Neuronal stem cell (in vitro differentiated cells): ENCODE measurements at regions not wholly inside any gene's neighbourhood (a gene's known extent, or its start where the extent isn't known, plus 50 kb on each side); places are given as distances from the start of the nearest gene placed in this dataset.

Experiments used
- DNase-seq: peaks from one replicate; pipeline ENCODE4 v3.0.0-alpha.2; 2013; ENCODE audit warnings: low spot score
- H2AFZ ChIP-seq: one replicate; pipeline ENCODE4 v1.6.1; 2013; ENCODE audit warnings: mild to moderate bottlenecking, low read length, inconsistent platforms
- H2AK5ac ChIP-seq: 2 replicates; pipeline ENCODE4 v1.6.1; 2013; ENCODE audit warnings: low read depth, mild to moderate bottlenecking, inconsistent platforms, low read length, moderate library complexity, mixed read lengths
- H2BK120ac ChIP-seq: 2 replicates; pipeline ENCODE4 v1.6.1; 2013; ENCODE audit warnings: low read depth, mild to moderate bottlenecking, inconsistent platforms, low read length, moderate library complexity, mixed read lengths
- H2BK12ac ChIP-seq: one replicate; pipeline ENCODE4 v1.6.1; 2013; ENCODE audit warnings: low read length, inconsistent platforms
- H2BK15ac ChIP-seq: 2 replicates; pipeline ENCODE4 v1.6.1; 2013; ENCODE audit warnings: mild to moderate bottlenecking, low read length, inconsistent platforms, mixed read lengths
- H2BK5ac ChIP-seq: one replicate; pipeline ENCODE4 v1.6.1; 2013; ENCODE audit warnings: inconsistent platforms, mild to moderate bottlenecking, low read length, moderate library complexity
- H3K14ac ChIP-seq: one replicate; pipeline ENCODE4 v1.6.1; 2013; ENCODE audit warnings: low read length, inconsistent platforms
- H3K18ac ChIP-seq: 2 replicates; pipeline ENCODE4 v1.6.1; 2013; ENCODE audit warnings: low read length, inconsistent platforms
- H3K23ac ChIP-seq: 2 replicates; pipeline ENCODE4 v1.6.1; 2013; ENCODE audit warnings: low read depth, mild to moderate bottlenecking, mixed read lengths, low read length, inconsistent platforms; ENCODE audit not compliant: poor library complexity
- H3K27ac ChIP-seq: replicated peaks from 3 replicates; pipeline ENCODE4 v1.5.1; 2013; ENCODE audit warnings: low read length, inconsistent platforms
- H3K27me3 ChIP-seq, 3 experiments: 2 replicates each; pipeline ENCODE4 v1.6.1; 2013; ENCODE audit warnings: low read length in 3 of 3, mild to moderate bottlenecking in 2 of 3, inconsistent platforms in 1 of 3, low read depth in 1 of 3, mixed read lengths in 1 of 3, moderate library complexity in 1 of 3; ENCODE audit not compliant: control insufficient read depth in 3 of 3, insufficient read depth in 3 of 3
- H3K36me3 ChIP-seq, 2 donors: replicated peaks in 1 of 2; 2 replicates each; pipeline ENCODE4 v1.6.1; 2013; ENCODE audit warnings: low read length in 2 of 2; ENCODE audit not compliant: control insufficient read depth in 2 of 2, insufficient read depth in 2 of 2
- H3K4ac ChIP-seq: 2 replicates; pipeline ENCODE4 v1.6.1; 2013; ENCODE audit warnings: inconsistent platforms, mild to moderate bottlenecking, low read length, moderate library complexity
- H3K4me1 ChIP-seq, 2 donors: 1 replicate in 1 of 2; 2 replicates in 1 of 2; pipeline ENCODE4 v1.6.1; 2013; ENCODE audit warnings: low read length in 2 of 2, low read depth in 1 of 2; ENCODE audit not compliant: control insufficient read depth in 2 of 2, insufficient read depth in 1 of 2
- H3K4me2 ChIP-seq: one replicate; pipeline ENCODE4 v1.6.1; 2013; ENCODE audit warnings: mild to moderate bottlenecking, low read length, inconsistent platforms; ENCODE audit not compliant: insufficient read depth, poor library complexity, severe bottlenecking
- H3K4me3 ChIP-seq, 2 donors: 2 replicates each; pipeline ENCODE4 v1.5.1; 2013; ENCODE audit warnings: low read length in 2 of 2, mild to moderate bottlenecking in 2 of 2, inconsistent platforms in 1 of 2, moderate library complexity in 1 of 2
- H3K79me1 ChIP-seq: one replicate; pipeline ENCODE4 v1.6.1; 2013; ENCODE audit warnings: low read depth, mild to moderate bottlenecking, inconsistent platforms, low read length, moderate library complexity
- H3K9ac ChIP-seq: one replicate; pipeline ENCODE4 v1.6.1; 2013; ENCODE audit warnings: mild to moderate bottlenecking, low read depth, low read length, inconsistent platforms; ENCODE audit not compliant: poor library complexity
- H3K9me3 ChIP-seq, 2 donors: replicated peaks in 1 of 2; 2 replicates each; pipeline versions ENCODE3 to v1.6.1; 2013; ENCODE audit warnings: low read length in 2 of 2, mild to moderate bottlenecking in 2 of 2, inconsistent platforms in 1 of 2, low read depth in 1 of 2, mixed read lengths in 1 of 2, moderate library complexity in 1 of 2; ENCODE audit not compliant: control insufficient read depth in 2 of 2, insufficient read depth in 1 of 2
- H4K8ac ChIP-seq: one replicate; pipeline ENCODE4 v1.6.1; 2013; ENCODE audit warnings: low read depth, mild to moderate bottlenecking, inconsistent platforms, low read length, moderate library complexity
- H4K91ac ChIP-seq: one replicate; pipeline ENCODE4 v1.6.1; 2013; ENCODE audit warnings: low read length, low read depth, mild to moderate bottlenecking, inconsistent platforms; ENCODE audit not compliant: poor library complexity
- WGBS, 2 donors: extraction: QIAGEN DNeasy Blood & Tissue Kit; methylation state at CpG; one replicate each; pipeline ENCODE4 v1.1.7; 2013; ENCODE audit warnings: missing lambda C conversion rate in 2 of 2, mixed read lengths in 1 of 2; ENCODE audit not compliant: insufficient read length in 2 of 2, insufficient replicate concordance in 1 of 2; ENCODE audit errors: extremely low coverage in 2 of 2; 5-methylcytosine and 5-hydroxymethylcytosine counted together

GRCh38 chr2:226189061-226189460, 610.6 kb downstream of the IRS1 start:
- no peaks in the 10 kb centered on the region for H3K79me1 ChIP-seq
- H3K36me3 ChIP-seq: no peaks in the 10 kb centered on the region
- no peak overlapping the region for H3K4ac ChIP-seq
- H4K8ac ChIP-seq: no peak overlapping the region
- H2BK15ac ChIP-seq: no peak overlapping the region
- no peaks in the 10 kb centered on the region for H3K27me3 ChIP-seq
- no peak overlapping the region for H3K4me3 ChIP-seq
- peaks cover 6 to 14% of the 10 kb centered on the region in 2 donors for H3K4me1 ChIP-seq
- no peak overlapping the region for H3K14ac ChIP-seq
- no peak overlapping the region for H2BK5ac ChIP-seq
- no peak overlapping the region for H3K9ac ChIP-seq
- H3K27ac ChIP-seq: no peak overlapping the region
- no peak overlapping the region for H4K91ac ChIP-seq
- H3K4me2 ChIP-seq: no peak overlapping the region
- DNase-seq: no peak
- no peak overlapping the region for H2AFZ ChIP-seq
- no peak overlapping the region for H2AK5ac ChIP-seq
- peaks cover 0 to 1% of the 10 kb centered on the region in 2 donors for H3K9me3 ChIP-seq
- H2BK12ac ChIP-seq: no peak overlapping the region
- no peak overlapping the region for H3K23ac ChIP-seq
- no CpG with 5 or more reads among the region's 5 CpGs for WGBS, 2 donors
- no peak overlapping the region for H2BK120ac ChIP-seq
- H3K18ac ChIP-seq: no peak overlapping the region

- Histone ChIP-seq H3K14ac (no peak overlapping the region), H2BK15ac (no peak overlapping the region), H3K9ac (no peak overlapping the region), H2BK12ac (no peak overlapping the region), H3K27ac (no peak overlapping the region), H3K4me3 (no peak overlapping the region), H3K4me2 (no peak overlapping the region), H4K8ac (no peak overlapping the region), H3K23ac (no peak overlapping the region), H3K4ac (no peak overlapping the region), H2BK120ac (no peak overlapping the region), H3K27me3 (no peaks in the 10 kb centered on the region), H4K91ac (no peak overlapping the region), H2AFZ (peak overlapping the region; percentile 51), H3K9me3 (peaks cover 0 to 1% of the 10 kb centered on the region in 2 donors), H3K79me1 (no peaks in the 10 kb centered on the region), H2BK5ac (no peak overlapping the region), H3K18ac (no peak overlapping the region), H2AK5ac (no peak overlapping the region), H3K4me1 (peaks cover 6 to 14% of the 10 kb centered on the region in 2 donors), H3K36me3 (no peaks in the 10 kb centered on the region)
- DNase-seq: no peak
- WGBS, 2 donors: no CpG with 5 or more reads among the region's 2 CpGs
These were observed 612.0 kb downstream of the IRS1 start for GRCh38 chr2:226187616-226188015.

- Histone ChIP-seq H2BK5ac (no peak overlapping the region), H3K79me1 (no peaks in the 10 kb centered on the region), H3K14ac (no peak overlapping the region), H3K18ac (no peak overlapping the region), H3K4me3 (no peak overlapping the region), H2AK5ac (no peak overlapping the region), H3K4me1 (peaks cover 6 to 14% of the 10 kb centered on the region in 2 donors), H3K9ac (no peak overlapping the region), H2BK120ac (no peak overlapping the region), H2BK12ac (no peak overlapping the region), H3K27me3 (no peaks in the 10 kb centered on the region), H3K36me3 (no peaks in the 10 kb centered on the region), H3K9me3 (peaks cover 0 to 6% of the 10 kb centered on the region in 2 donors), H4K8ac (no peak overlapping the region), H3K23ac (no peak overlapping the region), H3K4me2 (no peak overlapping the region), H2BK15ac (no peak overlapping the region), H4K91ac (no peak overlapping the region), H2AFZ (peak overlapping the region; percentile 51), H3K4ac (no peak overlapping the region), H3K27ac (no peak overlapping the region)
- no peak for DNase-seq
- WGBS, 2 donors: no CpG with 5 or more reads among the region's 2 CpGs
These were observed 612.5 kb downstream of the IRS1 start for GRCh38 chr2:226187156-226187555.

- Histone ChIP-seq H3K14ac (no peak overlapping the region), H2BK12ac (no peak overlapping the region), H3K9me3 (peaks cover 0 to 14% of the 10 kb centered on the region in 2 donors), H4K8ac (no peak overlapping the region), H2BK15ac (no peak overlapping the region), H3K27ac (peak overlapping the region; percentile 64), H3K4me3 (no peak overlapping the region), H3K4me1 (peaks cover 11 to 14% of the 10 kb centered on the region in 2 donors), H4K91ac (no peak overlapping the region), H3K4me2 (peak overlapping the region; percentile 19), H3K79me1 (no peaks in the 10 kb centered on the region), H2BK5ac (no peak overlapping the region), H2AK5ac (no peak overlapping the region), H2BK120ac (no peak overlapping the region), H3K9ac (no peak overlapping the region), H3K27me3 (no peaks in the 10 kb centered on the region), H3K18ac (no peak overlapping the region), H3K23ac (no peak overlapping the region), H2AFZ (peak overlapping the region; percentile 73), H3K4ac (no peak overlapping the region), H3K36me3 (no peaks in the 10 kb centered on the region)
- no CpG with 5 or more reads among the region's 3 CpGs for WGBS, 2 donors
- DNase-seq: peak; percentile 44
These were observed 613.9 kb downstream of the IRS1 start for GRCh38 chr2:226185616-226186211.
